ENCODE measurements at regions not wholly inside any gene's neighbourhood (a gene's known extent, or its start where the extent isn't known, plus 50 kb on each side); places are given as distances from the start of the nearest gene placed in this dataset.

GRCh38 chr5:10009802-10010201 lies 239.9 kb downstream of the ATPSCKMT start:
- TF ChIP-seq, protein P1, sequence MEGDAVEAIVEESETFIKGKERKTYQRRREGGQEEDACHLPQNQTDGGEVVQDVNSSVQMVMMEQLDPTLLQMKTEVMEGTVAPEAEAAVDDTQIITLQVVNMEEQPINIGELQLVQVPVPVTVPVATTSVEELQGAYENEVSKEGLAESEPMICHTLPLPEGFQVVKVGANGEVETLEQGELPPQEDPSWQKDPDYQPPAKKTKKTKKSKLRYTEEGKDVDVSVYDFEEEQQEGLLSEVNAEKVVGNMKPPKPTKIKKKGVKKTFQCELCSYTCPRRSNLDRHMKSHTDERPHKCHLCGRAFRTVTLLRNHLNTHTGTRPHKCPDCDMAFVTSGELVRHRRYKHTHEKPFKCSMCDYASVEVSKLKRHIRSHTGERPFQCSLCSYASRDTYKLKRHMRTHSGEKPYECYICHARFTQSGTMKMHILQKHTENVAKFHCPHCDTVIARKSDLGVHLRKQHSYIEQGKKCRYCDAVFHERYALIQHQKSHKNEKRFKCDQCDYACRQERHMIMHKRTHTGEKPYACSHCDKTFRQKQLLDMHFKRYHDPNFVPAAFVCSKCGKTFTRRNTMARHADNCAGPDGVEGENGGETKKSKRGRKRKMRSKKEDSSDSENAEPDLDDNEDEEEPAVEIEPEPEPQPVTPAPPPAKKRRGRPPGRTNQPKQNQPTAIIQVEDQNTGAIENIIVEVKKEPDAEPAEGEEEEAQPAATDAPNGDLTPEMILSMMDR (IDR thresholded peaks at IDR 0.05): no peak
- no peak for TF ChIP-seq POLR2A (IDR thresholded peaks at IDR 0.05)

Data from uterus (tissue), 2 donors.